Tibial nerve (tissue), 4 donors: ENCODE measurements at regions not wholly inside any gene's neighbourhood (a gene's known extent, or its start where the extent isn't known, plus 50 kb on each side); places are given as distances from the start of the nearest gene placed in this dataset.

Source experiments
- DNase-seq, 2 donors: peaks; one replicate each; pipeline ENCODE4 v3.0.0-alpha.2; 2019; ENCODE audit warnings: low spot score in 2 of 2
- H3K27ac ChIP-seq, 4 donors: fragments of 200-600 bp; sonication (generic) in 3 of 4; one replicate each; pipeline ENCODE4 v1.5.1; 2017 to 2019; ENCODE audit warnings: mild to moderate bottlenecking in 1 of 4
- H3K27me3 ChIP-seq, 2 donors: fragments of 200-600 bp; sonication (generic) in 1 of 2; one replicate each; pipeline versions ENCODE4 v1.5.1 to v1.6.0; 2017 to 2019
- H3K36me3 ChIP-seq, 3 donors: fragments of 200-600 bp; sonication (generic); one replicate each; pipeline ENCODE4 v1.5.1; 2018 to 2019
- H3K4me1 ChIP-seq, 4 donors: fragments of 200-600 bp; sonication (generic) in 3 of 4; one replicate each; pipeline ENCODE4 v1.5.1; 2017 to 2019
- H3K4me3 ChIP-seq, 4 donors: fragments of 200-600 bp; sonication (generic) in 3 of 4; one replicate each; pipeline ENCODE4 v1.5.1; 2017 to 2019; ENCODE audit warnings: mild to moderate bottlenecking in 1 of 4, moderate library complexity in 1 of 4
- H3K9me3 ChIP-seq, 4 donors: fragments of 200-600 bp; sonication (generic) in 3 of 4; one replicate each; pipeline ENCODE4 v1.5.1; 2017 to 2019
- EP300 ChIP-seq, 2 donors: sonication (generic); formaldehyde crosslinking; IDR thresholded peaks; one replicate each; pipeline ENCODE4 v1.6.1; 2017; ENCODE audit warnings: antibody characterized with exemption in 2 of 2, mild to moderate bottlenecking in 1 of 2
- POLR2A ChIP-seq, 2 donors: fragments of 450-650 bp; IDR thresholded peaks; one replicate each; pipeline ENCODE4 v1.6.1; 2017; ENCODE audit warnings: antibody characterized with exemption in 2 of 2, mild to moderate bottlenecking in 2 of 2, moderate library complexity in 2 of 2
- WGBS, 2 donors: methylation state at CpG; one replicate each; pipeline ENCODE4 v1.1.5; 2018; 5-methylcytosine and 5-hydroxymethylcytosine counted together
- TF ChIP-seq, protein P1 (sequence below), 5 experiments: fragments of 200-600 bp in 3 of 5; fragments of 450-650 bp in 2 of 5; sonication (generic) in 3 of 5; IDR thresholded peaks; one replicate each; pipeline ENCODE4 v1.5.1; 2016 to 2019; ENCODE audit warnings: antibody characterized with exemption in 5 of 5, mild to moderate bottlenecking in 3 of 5, moderate library complexity in 2 of 5

DNA sequence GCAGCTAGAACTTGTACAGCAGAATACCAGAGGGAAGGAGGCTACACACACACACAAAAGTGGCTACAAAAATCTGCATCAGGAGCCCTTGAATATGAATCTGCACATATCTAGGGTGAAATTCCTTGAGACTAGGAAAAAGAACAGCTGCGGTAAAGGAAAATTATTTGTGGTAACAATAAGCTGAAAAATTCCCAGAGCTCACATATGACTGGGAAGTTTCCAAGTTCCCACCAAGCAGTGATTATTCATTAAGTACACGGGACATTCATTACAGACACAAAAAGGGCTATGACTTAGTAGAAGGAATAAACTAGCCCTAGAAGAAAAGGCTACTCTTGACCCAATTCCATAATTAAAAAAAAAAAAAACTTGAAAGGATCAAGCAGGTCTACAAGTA is 149.5 kb upstream of the BACE2 start:
- 38 to 40% methylated on average over 2 of the region's 2 CpGs for WGBS, 2 donors
- no peak for DNase-seq
- H3K4me3 ChIP-seq, result no peak overlapping the region
- no peaks in the 10 kb centered on the region for H3K36me3 ChIP-seq
- no peaks in the 10 kb centered on the region for H3K27me3 ChIP-seq
- no peaks in the 10 kb centered on the region for H3K4me1 ChIP-seq
- no peak overlapping the region for H3K27ac ChIP-seq
- H3K9me3 ChIP-seq, result peaks cover 0 to 3% (median 0%) of the 10 kb centered on the region in 4 donors
- TF ChIP-seq, protein P1, sequence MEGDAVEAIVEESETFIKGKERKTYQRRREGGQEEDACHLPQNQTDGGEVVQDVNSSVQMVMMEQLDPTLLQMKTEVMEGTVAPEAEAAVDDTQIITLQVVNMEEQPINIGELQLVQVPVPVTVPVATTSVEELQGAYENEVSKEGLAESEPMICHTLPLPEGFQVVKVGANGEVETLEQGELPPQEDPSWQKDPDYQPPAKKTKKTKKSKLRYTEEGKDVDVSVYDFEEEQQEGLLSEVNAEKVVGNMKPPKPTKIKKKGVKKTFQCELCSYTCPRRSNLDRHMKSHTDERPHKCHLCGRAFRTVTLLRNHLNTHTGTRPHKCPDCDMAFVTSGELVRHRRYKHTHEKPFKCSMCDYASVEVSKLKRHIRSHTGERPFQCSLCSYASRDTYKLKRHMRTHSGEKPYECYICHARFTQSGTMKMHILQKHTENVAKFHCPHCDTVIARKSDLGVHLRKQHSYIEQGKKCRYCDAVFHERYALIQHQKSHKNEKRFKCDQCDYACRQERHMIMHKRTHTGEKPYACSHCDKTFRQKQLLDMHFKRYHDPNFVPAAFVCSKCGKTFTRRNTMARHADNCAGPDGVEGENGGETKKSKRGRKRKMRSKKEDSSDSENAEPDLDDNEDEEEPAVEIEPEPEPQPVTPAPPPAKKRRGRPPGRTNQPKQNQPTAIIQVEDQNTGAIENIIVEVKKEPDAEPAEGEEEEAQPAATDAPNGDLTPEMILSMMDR (IDR thresholded peaks at IDR 0.05), result no peak
- TF ChIP-seq POLR2A (IDR thresholded peaks at IDR 0.05), result no peak
- no peak for TF ChIP-seq EP300 (IDR thresholded peaks at IDR 0.05)

DNA sequence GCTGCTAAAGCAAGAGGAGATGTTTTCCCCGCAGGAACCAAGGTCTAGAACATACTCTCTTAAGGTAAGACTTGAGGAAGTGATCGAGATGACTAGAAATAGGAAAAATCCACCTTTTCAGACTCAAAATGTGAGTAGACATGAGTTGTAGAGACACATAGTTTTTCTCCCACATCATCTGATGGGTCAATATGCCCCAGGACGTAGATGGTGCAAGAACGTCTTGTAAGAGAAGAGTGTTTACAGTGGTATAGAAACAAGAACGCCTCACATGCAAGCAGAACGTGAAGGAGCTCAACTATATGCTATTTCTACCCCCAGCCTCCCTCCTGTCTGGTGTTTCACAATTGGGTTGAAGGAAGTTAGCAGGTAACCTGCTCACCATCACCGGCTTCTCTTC is 144.0 kb upstream of the BACE2 start:
- H3K4me3 ChIP-seq, result no peak overlapping the region
- H3K27me3 ChIP-seq, result no peaks in the 10 kb centered on the region
- no peak overlapping the region for H3K27ac ChIP-seq
- DNase-seq, result no peak
- 91 to 93% methylated on average over 7 of the region's 7 CpGs for WGBS, 2 donors
- peaks cover 0 to 11% (median 1%) of the 10 kb centered on the region in 4 donors for H3K9me3 ChIP-seq
- TF ChIP-seq, protein P1 (IDR thresholded peaks at IDR 0.05), result no peak
- TF ChIP-seq EP300 (IDR thresholded peaks at IDR 0.05), result no peak
- no peak for TF ChIP-seq POLR2A (IDR thresholded peaks at IDR 0.05)
- H3K4me1 ChIP-seq, result peaks cover 0 to 3% (median 0%) of the 10 kb centered on the region in 4 donors
- H3K36me3 ChIP-seq, result no peaks in the 10 kb centered on the region

DNA sequence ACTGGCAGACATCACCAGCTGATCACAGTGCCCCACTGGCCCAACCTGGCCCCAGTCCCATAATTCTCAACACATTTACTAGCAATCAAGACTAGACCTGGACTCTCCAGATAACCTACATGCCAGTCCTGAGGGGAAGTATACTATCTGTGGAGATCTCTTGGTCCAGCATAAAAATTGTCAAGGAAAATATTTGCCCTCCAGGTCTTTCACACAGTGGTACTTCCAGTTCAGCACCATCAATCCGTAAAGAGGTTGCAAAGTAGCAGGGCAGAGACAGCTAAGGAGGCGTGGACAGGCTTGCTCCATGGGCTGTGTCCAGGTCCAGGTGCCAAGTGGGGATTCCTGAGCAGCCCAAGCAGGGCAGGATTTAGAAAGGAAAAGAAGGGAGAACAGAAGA is 143.6 kb upstream of the BACE2 start:
- DNase-seq, result no peak
- Histone ChIP-seq H3K36me3 (no peaks in the 10 kb centered on the region), H3K9me3 (peaks cover 0 to 12% (median 1%) of the 10 kb centered on the region in 4 donors), H3K4me3 (no peak overlapping the region), H3K27ac (no peak overlapping the region), H3K27me3 (no peaks in the 10 kb centered on the region), H3K4me1 (peaks cover 0 to 3% (median 0%) of the 10 kb centered on the region in 4 donors)
- WGBS, 2 donors, result 76 to 79% methylated on average over 2 of the region's 2 CpGs
- TF ChIP-seq, protein P1 (IDR thresholded peaks at IDR 0.05), result no peak
- no peak for TF ChIP-seq POLR2A (IDR thresholded peaks at IDR 0.05)
- TF ChIP-seq EP300 (IDR thresholded peaks at IDR 0.05), result no peak

DNA sequence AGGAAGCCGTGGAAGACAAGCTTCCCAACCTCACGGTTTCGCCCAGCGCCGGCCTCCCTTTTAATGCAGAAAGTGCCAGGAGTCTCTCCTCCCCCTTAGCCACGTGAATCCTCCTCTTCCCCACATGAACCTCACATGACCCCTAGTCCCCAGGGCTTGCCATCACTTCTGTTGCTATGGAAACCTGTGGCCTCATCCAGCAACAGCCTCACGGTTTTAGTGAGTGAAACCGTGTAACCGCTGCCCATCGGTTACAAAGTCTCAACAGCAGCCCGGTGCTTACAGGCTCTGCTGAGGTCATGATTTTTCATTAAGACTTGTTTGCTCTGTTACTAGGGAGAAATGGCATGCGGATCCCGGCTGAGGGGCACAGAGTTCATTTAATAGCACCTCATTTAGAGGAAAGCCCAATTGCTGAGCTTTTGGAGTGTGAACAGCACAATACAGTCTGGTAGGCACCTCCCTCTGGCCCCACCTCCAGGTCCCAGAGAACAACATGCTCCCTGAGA is 143.2 kb upstream of the BACE2 start:
- no peak overlapping the region for H3K4me3 ChIP-seq
- H3K36me3 ChIP-seq, result no peaks in the 10 kb centered on the region
- H3K9me3 ChIP-seq, result peaks cover 0 to 12% (median 1%) of the 10 kb centered on the region in 4 donors
- H3K27me3 ChIP-seq, result no peaks in the 10 kb centered on the region
- H3K4me1 ChIP-seq, result peaks cover 0 to 3% (median 0%) of the 10 kb centered on the region in 4 donors
- DNase-seq, result no peak
- no peak overlapping the region for H3K27ac ChIP-seq
- WGBS, 2 donors, result 37 to 43% methylated on average over 13 of the region's 13 CpGs
- TF ChIP-seq EP300 (IDR thresholded peaks at IDR 0.05) (no peak), POLR2A (IDR thresholded peaks at IDR 0.05) (no peak)
- TF ChIP-seq, protein P1 (IDR thresholded peaks at IDR 0.05), result no peak

DNA sequence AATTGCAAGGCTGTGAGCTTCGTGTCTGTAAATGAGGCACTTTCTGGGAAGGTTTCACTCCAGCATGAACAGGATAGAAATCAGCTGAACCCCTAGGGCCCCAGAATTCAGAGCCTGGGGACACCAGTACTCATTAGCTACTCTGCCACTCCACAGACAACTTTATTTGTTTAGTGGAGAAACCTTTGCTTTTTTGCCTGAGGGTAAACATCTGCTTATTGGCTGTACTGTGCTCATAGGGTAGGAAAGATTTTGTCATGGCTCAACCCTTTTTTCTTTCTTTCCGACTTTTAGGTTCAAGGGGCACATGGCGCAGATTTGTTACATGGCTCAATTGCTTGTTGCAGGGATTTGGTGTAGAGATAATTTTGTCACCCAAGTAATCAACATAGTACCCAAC is 138.4 kb upstream of the BACE2 start:
- 54 to 71% methylated on average over 3 of the region's 3 CpGs for WGBS, 2 donors
- DNase-seq, result no peak
- no peaks in the 10 kb centered on the region for H3K27me3 ChIP-seq
- H3K4me3 ChIP-seq, result no peak overlapping the region
- no peak for TF ChIP-seq POLR2A (IDR thresholded peaks at IDR 0.05)
- TF ChIP-seq, protein P1 (IDR thresholded peaks at IDR 0.05), result no peak
- TF ChIP-seq EP300 (IDR thresholded peaks at IDR 0.05), result no peak
- no peaks in the 10 kb centered on the region for H3K36me3 ChIP-seq
- H3K27ac ChIP-seq, result no peak overlapping the region
- H3K9me3 ChIP-seq, result peaks cover 0 to 12% (median 0%) of the 10 kb centered on the region in 4 donors
- H3K4me1 ChIP-seq, result peaks cover 0 to 3% (median 0%) of the 10 kb centered on the region in 4 donors
